GM12878 (cell line): ENCODE measurements at regions not wholly inside any gene's neighbourhood (a gene's known extent, or its start where the extent isn't known, plus 50 kb on each side); places are given as distances from the start of the nearest gene placed in this dataset.

Source experiments
- ATAC-seq: fragments of 200-7000 bp; cut with Tn5 transposase; 3 replicates; pipeline ENCODE4 v1.9.1; 2020; ENCODE audit warnings: mild to moderate bottlenecking, moderate library complexity
- BruUV-seq: library from RNA; stranded (reverse); fragments of 400-500 nt; replicated peaks from 2 replicates; lab custom pipeline; 2021; lab: Mats Ljungman, UMichigan
- CTCF ChIA-PET: fragments of 300-600 bp; sonication (Branson Sonifier 250); formaldehyde crosslinking; extraction: SDS; loops from one replicate; lab custom pipeline; 2021; ENCODE audit warnings: inconsistent platforms; lab: Yijun Ruan, JAX
- POLR2A ChIA-PET: fragments of 350-600 bp; formaldehyde crosslinking; extraction: SDS; loops from one replicate; lab custom pipeline; 2021; ENCODE audit warnings: inconsistent platforms; lab: Charles Lee
- RAD21 ChIA-PET: fragments of 300-600 bp; sonication (Branson Sonifier 250); formaldehyde crosslinking; loops from one replicate; lab custom pipeline; 2023; ENCODE audit warnings: antibody characterized with exemption; ENCODE audit not compliant: unreplicated experiment; lab: Charles Lee
- SMC1A ChIA-PET: fragments of 300-600 bp; sonication (Branson Sonifier 250); formaldehyde crosslinking; loops from one replicate; lab custom pipeline; 2023; ENCODE audit not compliant: unreplicated experiment, uncharacterized antibody; lab: Charles Lee
- DNase-seq: peaks from one replicate; pipeline ENCODE4 v3.0.0-alpha.2; 2011; ENCODE audit warnings: low read depth, low spot score
- FAIRE-seq: peaks from 3 replicates; lab custom pipeline; 2011; peaks lifted over from hg19 to GRCh38; lab: Jason Lieb, UNC
- H2AFZ ChIP-seq: 2 replicates; pipeline ENCODE4 v1.6.0; 2011; ENCODE audit warnings: low read depth, low read length, control low read depth; ENCODE audit not compliant: control insufficient read depth
- H3K27ac ChIP-seq: 2 replicates; pipeline ENCODE4 v1.5.1; 2011; ENCODE audit warnings: control low read depth; ENCODE audit not compliant: control insufficient read depth, insufficient read depth
- H3K27me3 ChIP-seq, 2 experiments: replicated peaks in 1 of 2; 2 replicates each; pipeline versions ENCODE4 v1.6.0 to v1.6.1; 2011; ENCODE audit warnings: low read length in 1 of 2; ENCODE audit not compliant: control insufficient read depth in 2 of 2, insufficient read depth in 2 of 2
- H3K36me3 ChIP-seq, 2 experiments: 2 replicates each; pipeline ENCODE4 v1.5.1; 2011; ENCODE audit warnings: low read length in 1 of 2; ENCODE audit not compliant: control insufficient read depth in 2 of 2, insufficient read depth in 2 of 2
- H3K4me1 ChIP-seq: 2 replicates; pipeline ENCODE4 v1.6.1; 2011; ENCODE audit warnings: mild to moderate bottlenecking, low read length, moderate library complexity, mixed read lengths; ENCODE audit not compliant: control insufficient read depth, insufficient read depth
- H3K4me2 ChIP-seq: 2 replicates; pipeline ENCODE4 v1.6.0; 2011; ENCODE audit warnings: control low read depth; ENCODE audit not compliant: control insufficient read depth, insufficient read depth
- H3K4me3 ChIP-seq: fragments of 200-600 bp; sonication (generic); 2 replicates; pipeline ENCODE4 v1.5.1; 2016
- H3K79me2 ChIP-seq: 2 replicates; pipeline ENCODE4 v1.6.0; 2011; ENCODE audit warnings: low read length; ENCODE audit not compliant: control insufficient read depth, insufficient read depth
- H3K9ac ChIP-seq: 2 replicates; pipeline ENCODE4 v1.8.0; 2011; ENCODE audit warnings: low read length, control low read depth, mixed read lengths; ENCODE audit not compliant: control insufficient read depth, insufficient read depth
- H3K9me3 ChIP-seq: replicated peaks from 3 replicates; pipeline ENCODE4 v1.5.1; 2011; ENCODE audit warnings: mild to moderate bottlenecking, low read length; ENCODE audit not compliant: control insufficient read depth, insufficient read depth
- H4K20me1 ChIP-seq: 2 replicates; pipeline ENCODE4 v1.6.0; 2011; ENCODE audit not compliant: control insufficient read depth, insufficient read depth
- BCLAF1 ChIP-seq: fragments of 450-650 bp; IDR thresholded peaks from 2 replicates; pipeline ENCODE4 v1.6.1; 2017; ENCODE audit warnings: antibody characterized with exemption, mild to moderate bottlenecking, moderate library complexity
- CUX1 ChIP-seq: IDR thresholded peaks from 2 replicates; pipeline ENCODE4 v1.6.1; 2012; ENCODE audit warnings: improper control_type of control experiment, low read depth, low read length; ENCODE audit not compliant: insufficient replicate concordance
- HCFC1 ChIP-seq: fragments of 150-350 bp; IDR thresholded peaks from 2 replicates; pipeline ENCODE4 v1.6.1; 2014; ENCODE audit warnings: low read length
- SMAD5 ChIP-seq: IDR thresholded peaks from 2 replicates; pipeline ENCODE4 v1.6.1; 2016; ENCODE audit warnings: antibody characterized with exemption, low read depth
- WGBS: methylation state at CpG from one replicate; pipeline ENCODE4 v1.1.6; 2016; ENCODE audit warnings: low lambda C conversion rate; ENCODE audit not compliant: insufficient replicate concordance, insufficient coverage; ENCODE audit errors: missing lambda C conversion rate; 5-methylcytosine and 5-hydroxymethylcytosine counted together
- in situ Hi-C: fragments of 300-500 bp; cut with MboI; formaldehyde crosslinking; loops from 9 replicates; pipeline ENCODE4 v1.14.3; 2018; ENCODE audit warnings: mixed read lengths
- intact Hi-C: fragments of 100-400 bp; cut with micrococcal nuclease; formaldehyde crosslinking; loops from one replicate; pipeline ENCODE4 v1.14.2; 2022; ENCODE audit not compliant: unreplicated experiment
- TF ChIP-seq, protein P1 (sequence below): IDR thresholded peaks from 2 replicates; pipeline ENCODE4 v1.6.1; 2011; ENCODE audit warnings: low read depth, low read length, improper control_type of control experiment, borderline replicate concordance

DNA sequence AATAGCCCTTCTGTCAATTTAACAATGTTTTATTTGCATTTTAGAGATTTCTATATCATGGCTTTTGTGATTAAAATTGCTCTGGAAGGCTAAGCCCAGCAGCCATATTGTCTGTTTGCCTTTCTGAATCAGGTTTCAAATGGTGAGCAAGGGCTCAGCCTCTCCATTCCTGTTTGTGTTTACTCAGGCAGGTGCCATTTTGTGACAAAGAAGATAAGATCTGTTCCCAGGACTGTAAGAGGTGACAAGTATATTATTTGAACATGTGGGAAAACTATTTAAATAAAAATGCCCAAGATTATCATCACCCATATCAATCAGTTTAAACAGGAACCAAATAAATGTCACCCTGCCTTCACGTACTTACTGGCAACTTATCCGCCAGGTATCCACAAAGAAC is 641.3 kb upstream of the KLF4 start:
- H3K4me2 ChIP-seq, result no peak overlapping the region
- ATAC-seq, result no peak
- no peak overlapping the region for H3K27ac ChIP-seq
- in situ Hi-C loops, result no loop called here
- H3K79me2 ChIP-seq, result no peaks in the 10 kb centered on the region
- no TSS peak for BruUV-seq
- H3K4me3 ChIP-seq, result no peak overlapping the region
- no peaks in the 10 kb centered on the region for H3K4me1 ChIP-seq
- DNase-seq, result no peak
- H3K9ac ChIP-seq, result no peak overlapping the region
- ChIA-PET SMC1A (no interaction called here), RAD21 (no interaction called here)
- 56% methylated on average over 2 of the region's 2 CpGs for WGBS
- no peak for FAIRE-seq
- no peaks in the 10 kb centered on the region for H3K36me3 ChIP-seq
- H3K9me3 ChIP-seq, result no peaks in the 10 kb centered on the region
- no peaks in the 10 kb centered on the region for H4K20me1 ChIP-seq
- no peaks in the 10 kb centered on the region for H3K27me3 ChIP-seq
- TF ChIP-seq CUX1, result no peak
- TF ChIP-seq SMAD5, result no peak
- no peak for TF ChIP-seq HCFC1
- TF ChIP-seq, protein P1, sequence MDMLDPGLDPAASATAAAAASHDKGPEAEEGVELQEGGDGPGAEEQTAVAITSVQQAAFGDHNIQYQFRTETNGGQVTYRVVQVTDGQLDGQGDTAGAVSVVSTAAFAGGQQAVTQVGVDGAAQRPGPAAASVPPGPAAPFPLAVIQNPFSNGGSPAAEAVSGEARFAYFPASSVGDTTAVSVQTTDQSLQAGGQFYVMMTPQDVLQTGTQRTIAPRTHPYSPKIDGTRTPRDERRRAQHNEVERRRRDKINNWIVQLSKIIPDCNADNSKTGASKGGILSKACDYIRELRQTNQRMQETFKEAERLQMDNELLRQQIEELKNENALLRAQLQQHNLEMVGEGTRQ, result no peak
- TF ChIP-seq BCLAF1, result no peak
- TF ChIP-seq, all 136 proteins: peak for 0
- intact Hi-C loops, result no loop called here
- CTCF ChIA-PET, result no interaction called here
- POLR2A ChIA-PET, result no interaction called here
- no peak overlapping the region for H2AFZ ChIP-seq
